ENCODE measurements at regions not wholly inside any gene's neighbourhood (a gene's known extent, or its start where the extent isn't known, plus 50 kb on each side); places are given as distances from the start of the nearest gene placed in this dataset.

DNA sequence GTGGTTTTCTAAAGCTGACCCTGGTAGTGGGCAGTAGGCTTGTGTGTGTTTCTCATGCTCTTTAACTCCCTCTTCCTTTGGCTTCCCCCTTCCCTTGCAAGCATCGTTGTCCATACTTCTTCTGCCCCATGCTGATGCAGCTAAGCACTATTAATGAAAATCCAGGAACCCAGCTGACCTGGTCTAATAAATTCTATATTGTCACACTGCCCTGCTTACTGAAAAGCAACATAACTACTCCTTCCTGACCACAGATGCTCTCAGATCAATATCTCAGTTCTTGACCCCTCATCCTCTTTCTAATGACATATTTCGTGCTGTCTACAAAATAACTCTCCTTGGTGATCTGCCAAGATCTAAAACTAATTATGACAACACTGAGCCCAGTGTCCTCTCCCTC is 405.5 kb downstream of the EFNA5 start:
- in situ Hi-C loops (cut with MboI; ENCODE audit: low pct_unique_long_range_greater_than_20kb, low sequenced_read_pairs, unreplicated experiment): no loop called here
- no peak for DNase-seq (ENCODE audit: low spot score)
- TF ChIP-seq, protein P1, sequence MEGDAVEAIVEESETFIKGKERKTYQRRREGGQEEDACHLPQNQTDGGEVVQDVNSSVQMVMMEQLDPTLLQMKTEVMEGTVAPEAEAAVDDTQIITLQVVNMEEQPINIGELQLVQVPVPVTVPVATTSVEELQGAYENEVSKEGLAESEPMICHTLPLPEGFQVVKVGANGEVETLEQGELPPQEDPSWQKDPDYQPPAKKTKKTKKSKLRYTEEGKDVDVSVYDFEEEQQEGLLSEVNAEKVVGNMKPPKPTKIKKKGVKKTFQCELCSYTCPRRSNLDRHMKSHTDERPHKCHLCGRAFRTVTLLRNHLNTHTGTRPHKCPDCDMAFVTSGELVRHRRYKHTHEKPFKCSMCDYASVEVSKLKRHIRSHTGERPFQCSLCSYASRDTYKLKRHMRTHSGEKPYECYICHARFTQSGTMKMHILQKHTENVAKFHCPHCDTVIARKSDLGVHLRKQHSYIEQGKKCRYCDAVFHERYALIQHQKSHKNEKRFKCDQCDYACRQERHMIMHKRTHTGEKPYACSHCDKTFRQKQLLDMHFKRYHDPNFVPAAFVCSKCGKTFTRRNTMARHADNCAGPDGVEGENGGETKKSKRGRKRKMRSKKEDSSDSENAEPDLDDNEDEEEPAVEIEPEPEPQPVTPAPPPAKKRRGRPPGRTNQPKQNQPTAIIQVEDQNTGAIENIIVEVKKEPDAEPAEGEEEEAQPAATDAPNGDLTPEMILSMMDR (IDR thresholded peaks at IDR 0.05; ENCODE audit: extremely low read depth, insufficient read depth, missing control alignments): no peak

- in situ Hi-C loops (cut with MboI; ENCODE audit: low pct_unique_long_range_greater_than_20kb, low sequenced_read_pairs, unreplicated experiment): no loop called here
- peak; percentile 11 for DNase-seq (ENCODE audit: low spot score)
- TF ChIP-seq, protein P1 (IDR thresholded peaks at IDR 0.05; ENCODE audit: extremely low read depth, insufficient read depth, missing control alignments): no peak
Observed at GRCh38 chr5:107263387-107264018, 407.2 kb downstream of the EFNA5 start.

DNA sequence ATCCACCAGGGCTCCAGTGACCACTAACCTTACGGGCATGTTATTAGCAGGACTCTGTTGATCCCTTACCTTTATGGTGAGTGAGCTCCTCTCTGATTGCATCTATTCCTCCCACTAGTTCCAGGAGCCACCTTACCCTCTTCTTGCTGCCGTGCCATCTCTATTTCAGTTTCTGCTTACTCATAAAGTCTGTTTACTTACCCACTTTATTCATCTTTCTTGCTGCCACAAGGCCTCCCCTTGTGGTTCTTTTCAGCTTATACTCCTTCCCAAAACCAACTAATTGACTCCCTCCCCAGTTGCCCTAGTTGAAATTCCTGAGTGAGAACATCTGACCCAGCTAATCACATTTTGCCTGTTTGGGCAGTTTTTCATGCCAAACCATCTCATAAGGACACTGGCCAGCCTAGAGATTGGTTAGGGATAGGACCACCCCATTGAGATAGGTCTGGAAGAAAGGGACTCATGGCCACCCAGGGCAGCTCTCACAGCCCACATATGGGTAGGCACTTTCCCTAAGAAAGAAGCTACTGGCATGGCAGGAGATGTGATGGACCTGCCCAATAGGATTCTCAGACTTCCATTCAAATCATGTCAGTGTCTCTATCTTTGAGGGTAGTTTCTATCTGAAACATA is 412.7 kb downstream of the EFNA5 start:
- in situ Hi-C loops (cut with MboI; ENCODE audit: low pct_unique_long_range_greater_than_20kb, low sequenced_read_pairs, unreplicated experiment): no loop called here
- TF ChIP-seq, protein P1 (IDR thresholded peaks at IDR 0.05; ENCODE audit: extremely low read depth, insufficient read depth, missing control alignments): no peak
- no peak for DNase-seq (ENCODE audit: low spot score)

- in situ Hi-C loops (cut with MboI; ENCODE audit: low pct_unique_long_range_greater_than_20kb, low sequenced_read_pairs, unreplicated experiment): no loop called here
- TF ChIP-seq, protein P1 (IDR thresholded peaks at IDR 0.05; ENCODE audit: extremely low read depth, insufficient read depth, missing control alignments): no peak
- no peak for DNase-seq (ENCODE audit: low spot score)
Observed at GRCh38 chr5:107254902-107255234, 415.9 kb downstream of the EFNA5 start.

GRCh38 chr5:107254214-107254901 is 416.4 kb downstream of the EFNA5 start:
- in situ Hi-C loops (cut with MboI; ENCODE audit: low pct_unique_long_range_greater_than_20kb, low sequenced_read_pairs, unreplicated experiment): no loop called here
- TF ChIP-seq, protein P1 (IDR thresholded peaks at IDR 0.05; ENCODE audit: extremely low read depth, insufficient read depth, missing control alignments): no peak

DNA sequence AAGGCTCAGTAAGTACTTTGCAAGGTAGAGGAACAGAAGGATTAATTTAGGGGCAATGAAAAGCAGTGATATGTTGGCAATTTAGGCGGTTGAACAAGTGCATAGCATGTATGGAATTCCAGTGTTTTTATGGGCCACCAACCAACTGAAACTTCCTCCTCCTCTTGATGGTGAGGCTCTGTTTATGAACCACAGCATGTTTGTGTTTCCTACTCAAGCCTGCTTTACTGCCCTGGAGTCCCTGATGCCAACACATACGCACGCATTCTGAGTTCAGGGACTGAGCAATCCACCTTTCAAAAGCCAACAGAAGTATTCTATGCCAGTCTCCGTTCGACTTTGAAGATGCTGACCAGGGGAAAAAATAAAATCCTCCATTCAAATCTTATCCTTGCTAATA is 417.5 kb downstream of the EFNA5 start:
- in situ Hi-C loops (cut with MboI; ENCODE audit: low pct_unique_long_range_greater_than_20kb, low sequenced_read_pairs, unreplicated experiment): no loop called here
- TF ChIP-seq, protein P1 (IDR thresholded peaks at IDR 0.05; ENCODE audit: extremely low read depth, insufficient read depth, missing control alignments): no peak
- DNase-seq (ENCODE audit: low spot score): no peak

More at GRCh38 chr5:107254214-107254901, 416.4 kb downstream of the EFNA5 start:
- DNase-seq (ENCODE audit: low spot score): no peak
